GM18858 (cell line): ENCODE measurements at regions not wholly inside any gene's neighbourhood (a gene's known extent, or its start where the extent isn't known, plus 50 kb on each side); places are given as distances from the start of the nearest gene placed in this dataset.

Experiments used
- ATAC-seq: cut with Tn5 transposase; IDR thresholded peaks from one replicate; pipeline ENCODE4 v1.9.1; 2021; ENCODE audit not compliant: unreplicated experiment

DNA sequence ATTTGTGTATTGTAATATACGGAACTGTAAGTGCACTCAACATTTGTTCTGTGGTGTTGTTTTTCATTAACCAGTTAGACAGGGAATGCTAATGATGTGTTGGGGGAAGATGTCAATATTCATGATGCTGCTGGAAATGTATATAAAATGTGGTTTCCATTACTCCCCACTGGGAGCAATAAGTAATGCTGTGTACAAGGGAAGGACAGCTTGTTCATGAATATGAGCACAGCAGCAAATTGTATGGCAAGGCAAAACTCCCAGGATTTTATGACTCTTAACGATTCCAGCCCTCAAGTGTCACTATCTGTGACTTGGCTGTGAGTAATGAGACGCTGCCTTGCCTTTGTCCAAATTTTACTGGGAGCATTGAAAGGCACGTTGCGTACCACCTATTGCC lies 312.4 kb upstream of the DDX18 start:
- ATAC-seq: no peak

DNA sequence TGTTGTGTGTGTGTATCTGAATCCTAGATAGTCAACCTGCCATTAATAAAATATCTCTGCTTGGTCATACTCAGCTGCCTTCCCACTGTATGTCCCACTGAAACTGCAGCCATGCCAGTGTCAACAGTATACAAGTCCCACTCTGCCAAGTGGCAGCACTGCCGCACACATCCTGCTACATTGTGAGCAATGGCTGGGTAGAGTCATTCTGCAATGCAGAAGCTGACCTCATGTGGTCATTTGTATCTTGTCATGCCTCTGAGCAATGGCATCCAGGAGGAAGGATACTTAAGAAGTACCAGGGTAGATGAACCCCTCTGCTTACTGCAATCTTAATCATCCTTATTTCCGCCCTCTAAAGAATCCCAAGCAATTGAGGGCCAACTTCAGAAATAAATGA lies 302.2 kb upstream of the DDX18 start:
- ATAC-seq: no peak

DNA sequence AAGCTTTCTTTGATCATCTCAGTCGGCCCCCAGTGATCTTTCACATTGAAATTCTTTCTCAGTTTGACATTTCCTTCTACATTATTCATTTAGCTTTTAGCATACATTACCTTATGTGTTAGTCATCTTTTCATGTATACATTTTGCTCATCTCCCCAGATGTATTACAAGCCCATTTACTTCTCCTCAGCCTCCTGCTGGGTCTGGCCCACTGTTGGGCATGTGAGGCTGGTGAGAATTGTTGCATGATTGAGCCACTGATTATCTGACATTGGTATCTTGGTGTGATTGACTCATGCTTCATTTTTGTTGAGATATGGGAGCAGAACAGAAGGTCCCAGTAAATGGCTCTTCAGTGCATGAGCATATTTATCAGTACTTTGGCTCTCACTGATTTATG lies 300.1 kb upstream of the DDX18 start:
- no peak for ATAC-seq

DNA sequence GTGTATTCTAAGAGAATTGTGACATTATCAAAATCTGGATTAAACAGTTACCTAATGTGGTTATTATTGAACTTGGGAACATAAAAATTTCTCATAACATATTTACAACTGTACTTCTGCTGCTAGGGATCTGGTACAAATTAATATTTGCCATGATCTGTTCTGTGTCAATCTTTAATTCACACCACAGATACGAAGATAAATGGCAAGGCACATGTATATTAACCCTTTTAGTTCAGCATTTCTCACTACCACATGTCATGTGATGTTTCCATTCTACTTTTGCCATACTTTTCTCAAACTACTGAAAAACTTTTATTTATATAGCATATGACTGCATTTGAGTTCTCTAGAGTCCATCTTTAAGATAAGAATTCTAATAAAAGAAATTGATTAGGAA lies 295.3 kb upstream of the DDX18 start:
- ATAC-seq: no peak

DNA sequence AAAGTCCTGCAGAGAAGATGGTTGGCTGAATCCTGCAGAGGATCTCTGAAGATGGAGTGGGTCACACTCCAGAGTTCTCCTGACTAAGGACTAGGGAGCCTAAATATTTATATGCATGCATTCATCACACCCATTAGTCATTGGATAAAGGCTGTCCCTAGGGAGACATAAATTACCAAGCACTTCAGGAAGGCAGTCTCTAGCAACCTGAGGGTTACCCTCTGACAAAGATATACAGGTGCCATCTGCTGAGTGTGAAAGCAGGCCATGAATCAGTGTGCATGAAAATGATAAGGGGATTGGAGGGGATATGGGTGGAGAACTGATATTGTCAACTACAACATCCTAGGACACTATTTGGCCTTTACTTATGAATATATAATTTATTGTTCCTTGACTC lies 294.8 kb upstream of the DDX18 start:
- ATAC-seq: no peak

DNA sequence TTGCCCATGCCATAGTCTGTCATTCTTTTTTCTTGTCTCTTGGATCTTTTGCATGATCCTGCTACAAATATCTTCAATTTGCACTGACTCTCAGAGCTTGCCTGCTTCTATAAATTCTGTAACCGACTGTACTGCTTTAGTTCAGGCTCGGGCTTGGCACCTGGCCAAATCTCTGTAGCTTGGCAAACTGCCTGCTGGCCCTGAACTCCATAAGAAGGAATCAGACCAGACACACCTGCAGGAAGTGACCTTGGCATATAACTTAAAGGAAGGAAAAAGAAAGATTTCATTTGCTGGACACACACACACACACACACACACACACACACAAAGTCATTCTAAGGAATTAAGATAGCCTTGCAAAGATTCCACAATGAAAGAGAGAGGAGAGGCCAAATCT lies 291.2 kb upstream of the DDX18 start:
- no peak for ATAC-seq

DNA sequence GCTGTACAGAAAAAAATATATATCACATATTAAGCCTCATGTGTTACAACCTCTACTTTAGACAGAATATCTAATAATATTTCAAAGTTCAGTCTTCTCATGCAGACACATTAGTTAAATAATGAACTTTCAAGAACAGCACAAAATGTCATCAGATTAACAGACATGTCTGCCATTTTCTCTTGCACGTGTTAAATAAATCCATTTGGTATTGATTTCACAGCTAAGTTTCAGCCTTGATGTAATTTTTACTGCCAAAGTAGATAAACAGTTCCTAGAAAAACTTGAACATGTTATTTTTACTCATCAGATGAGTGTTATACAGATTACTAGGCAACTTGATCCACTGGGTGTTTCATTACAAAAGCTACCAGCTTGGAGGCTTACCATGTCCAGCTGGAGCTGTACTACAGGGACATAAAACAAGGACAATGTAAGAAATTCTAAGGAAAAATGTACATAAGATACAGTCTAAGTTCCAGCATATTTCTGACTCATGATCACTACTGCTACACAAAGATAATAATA lies 290.7 kb upstream of the DDX18 start:
- no peak for ATAC-seq

DNA sequence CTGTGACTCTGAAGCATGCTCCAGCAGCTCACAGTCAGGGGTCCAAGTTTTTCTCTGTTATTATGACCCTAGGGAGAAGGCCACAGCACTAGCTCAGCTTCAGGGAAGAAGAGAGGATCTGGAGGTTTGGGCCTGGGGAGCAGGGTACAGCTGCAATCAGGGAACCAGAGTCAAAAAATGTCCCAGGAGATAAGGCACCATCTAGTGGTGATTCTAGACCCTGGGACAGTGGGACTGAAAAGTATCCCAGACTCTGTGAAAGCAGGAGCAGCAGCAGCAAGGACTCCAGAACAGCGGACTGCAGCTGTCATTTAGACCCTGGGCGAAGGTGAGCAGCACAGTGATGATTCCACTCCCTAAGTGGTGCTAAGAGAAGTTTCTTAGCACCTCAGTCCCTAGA lies 278.4 kb upstream of the DDX18 start:
- no peak for ATAC-seq

DNA sequence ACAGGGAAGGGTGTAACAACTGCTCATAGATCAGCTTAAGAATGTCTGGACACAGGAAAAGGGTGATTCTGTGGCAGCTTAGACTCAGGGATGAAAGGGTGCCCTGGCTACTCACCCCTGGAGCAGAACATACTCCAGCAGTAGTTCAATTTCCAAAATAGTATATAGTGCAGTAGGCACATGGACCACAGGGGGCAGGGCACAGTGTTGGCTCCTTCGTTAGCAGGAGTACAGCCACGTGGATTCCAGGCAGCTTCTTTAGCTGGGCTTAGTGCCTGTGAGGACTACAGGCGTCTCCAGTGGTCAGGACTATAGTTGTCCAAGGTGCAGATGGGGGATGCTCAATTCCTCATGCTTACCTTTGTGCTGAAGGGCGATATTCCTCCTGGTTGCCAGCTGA lies 277.5 kb upstream of the DDX18 start:
- ATAC-seq: no peak

DNA sequence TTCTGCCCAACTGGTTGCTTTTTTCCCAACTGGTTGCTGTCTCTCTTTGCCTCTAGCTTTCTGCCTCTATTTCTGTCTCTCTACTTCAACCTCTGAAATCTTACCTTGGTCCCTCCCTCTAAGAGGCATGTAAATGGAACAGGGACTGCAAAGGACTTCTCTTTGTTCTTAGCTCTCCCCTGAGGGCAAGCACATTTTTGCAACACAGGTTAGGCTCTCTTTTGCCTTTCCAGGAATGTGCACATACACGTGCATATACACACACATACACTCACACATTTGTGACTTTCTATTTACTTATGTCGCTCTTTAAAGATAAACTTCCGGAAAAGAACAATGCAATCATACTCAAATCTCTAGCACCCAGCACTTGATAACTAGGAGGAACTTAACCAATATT lies 262.6 kb upstream of the DDX18 start:
- ATAC-seq: no peak

DNA sequence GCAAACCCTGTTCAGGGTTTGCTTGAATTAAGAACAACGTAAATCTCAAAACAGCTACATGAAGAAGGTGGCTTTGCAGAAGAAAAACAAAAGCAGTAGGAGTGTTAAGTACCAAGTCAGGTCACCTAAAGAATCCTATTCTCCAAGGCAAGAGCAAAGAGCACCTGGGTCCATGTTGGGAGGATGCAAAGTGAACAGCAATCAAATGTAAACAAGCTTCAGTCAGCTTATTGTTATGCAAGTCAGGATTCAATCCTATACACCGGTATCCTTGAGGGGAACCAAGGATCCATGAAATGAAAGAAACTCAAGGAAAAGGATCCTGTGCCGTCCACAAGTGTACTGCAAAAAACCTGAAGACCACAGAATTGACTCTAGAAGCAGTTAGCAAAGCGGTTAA lies 261.0 kb upstream of the DDX18 start:
- ATAC-seq: no peak

DNA sequence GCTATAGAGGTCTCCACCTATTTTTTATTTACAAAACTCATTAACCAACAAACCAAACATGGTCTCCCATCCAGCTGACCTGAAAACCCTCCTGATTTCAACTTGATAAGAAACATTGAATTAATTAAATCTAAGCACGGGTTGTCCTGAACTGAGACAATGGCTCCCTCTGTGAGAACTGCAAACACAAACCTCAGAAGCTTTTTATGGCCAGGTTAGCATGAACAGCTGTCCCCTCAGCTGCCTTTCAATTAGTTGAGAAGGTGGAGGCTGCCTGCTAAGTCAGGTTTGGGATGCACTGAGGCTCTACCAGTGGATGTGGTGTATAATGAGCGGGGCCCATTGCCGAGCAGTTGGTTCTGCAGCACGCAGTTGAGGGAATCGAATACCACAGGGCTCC lies 258.5 kb upstream of the DDX18 start:
- no peak for ATAC-seq

DNA sequence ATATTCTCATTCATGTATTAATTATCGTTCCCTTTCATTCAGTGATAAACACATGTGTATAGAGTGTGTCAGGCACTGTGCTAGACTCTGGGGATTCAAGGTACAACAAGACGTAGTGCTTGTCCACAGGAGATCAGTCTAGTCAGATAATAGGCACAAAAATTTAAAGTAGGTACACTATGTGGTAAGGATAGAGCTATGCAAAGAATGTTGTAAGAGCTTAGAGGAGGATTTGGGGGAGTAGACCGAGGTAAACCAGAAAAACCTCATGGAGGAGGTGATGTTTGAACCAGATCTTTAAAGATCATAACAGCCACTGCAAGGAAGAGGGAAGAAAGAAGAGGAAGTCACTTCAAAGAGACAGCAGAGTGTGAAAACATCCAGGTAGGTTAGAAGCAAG lies 256.9 kb upstream of the DDX18 start:
- ATAC-seq: no peak

DNA sequence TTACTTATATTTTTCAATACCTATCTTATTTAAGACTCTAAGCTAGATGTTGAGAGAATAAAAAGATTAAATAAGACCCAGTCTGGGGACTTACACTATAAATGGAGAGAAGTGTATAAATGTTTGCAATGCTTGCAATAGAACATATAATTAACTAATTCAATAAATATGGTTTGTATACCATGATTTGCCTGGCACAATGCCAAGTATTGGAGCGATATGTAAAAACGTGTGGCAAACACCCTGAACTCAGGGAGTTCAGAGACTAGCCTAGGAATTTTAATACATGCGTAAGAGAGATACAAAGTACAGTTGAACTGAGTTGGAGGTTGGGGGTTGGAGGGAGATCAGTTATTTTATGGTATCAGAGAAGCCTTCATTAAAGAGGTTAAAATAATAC lies 251.8 kb upstream of the DDX18 start:
- no peak for ATAC-seq

DNA sequence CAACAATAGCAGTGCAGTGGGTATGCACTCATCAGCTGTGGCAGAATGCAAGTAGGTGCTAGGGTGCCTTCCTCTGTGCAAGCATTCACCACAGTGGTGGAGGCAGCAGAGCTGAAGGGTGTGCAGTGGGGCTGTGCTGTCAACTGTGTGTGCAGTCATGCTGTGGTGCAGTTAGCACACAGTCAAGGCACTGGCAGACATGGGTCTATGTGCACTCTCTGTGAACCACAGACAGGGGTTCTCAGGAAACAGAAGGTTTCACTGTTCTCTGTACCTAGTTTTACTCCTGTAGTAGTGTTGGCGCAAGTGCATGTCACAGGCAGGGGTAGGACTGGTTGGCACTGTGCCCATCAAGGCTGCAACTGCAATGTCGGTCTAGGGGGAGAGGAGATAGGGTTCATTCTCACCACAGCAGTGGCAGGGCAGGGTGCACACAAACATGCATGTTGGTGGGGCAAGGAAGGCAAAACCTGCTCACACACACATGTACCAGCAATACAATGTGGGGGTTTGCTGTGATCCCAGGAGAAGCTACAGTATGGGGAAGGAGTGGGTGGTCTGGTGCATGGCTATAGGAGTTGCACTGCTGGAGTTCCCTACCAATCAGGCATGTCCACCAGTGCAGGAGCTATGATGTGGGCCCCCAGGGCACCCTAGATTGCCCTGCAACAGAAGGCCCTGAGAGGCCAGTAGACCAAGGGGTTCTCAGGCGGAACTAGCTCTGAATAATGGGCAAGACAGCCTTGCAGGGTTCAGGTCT lies 242.7 kb upstream of the DDX18 start:
- ATAC-seq: no peak

DNA sequence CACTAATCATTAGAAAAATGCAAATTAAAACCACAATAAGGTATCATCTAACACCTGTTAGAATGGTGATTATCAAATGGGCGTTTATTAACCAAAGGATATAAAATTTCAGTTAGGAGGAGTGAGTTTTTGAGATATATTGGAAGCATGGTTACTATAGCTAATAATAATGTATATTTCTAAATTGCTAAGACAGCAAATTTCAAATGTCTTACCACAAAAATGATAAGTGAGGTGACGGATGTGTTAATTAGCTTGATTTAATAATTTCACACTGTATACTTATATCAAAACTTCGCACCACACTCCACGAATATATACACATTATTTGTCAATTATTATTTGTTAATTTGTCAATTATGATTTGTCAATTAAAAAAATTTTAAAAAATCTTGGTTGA lies 227.2 kb upstream of the DDX18 start:
- ATAC-seq: no peak

DNA sequence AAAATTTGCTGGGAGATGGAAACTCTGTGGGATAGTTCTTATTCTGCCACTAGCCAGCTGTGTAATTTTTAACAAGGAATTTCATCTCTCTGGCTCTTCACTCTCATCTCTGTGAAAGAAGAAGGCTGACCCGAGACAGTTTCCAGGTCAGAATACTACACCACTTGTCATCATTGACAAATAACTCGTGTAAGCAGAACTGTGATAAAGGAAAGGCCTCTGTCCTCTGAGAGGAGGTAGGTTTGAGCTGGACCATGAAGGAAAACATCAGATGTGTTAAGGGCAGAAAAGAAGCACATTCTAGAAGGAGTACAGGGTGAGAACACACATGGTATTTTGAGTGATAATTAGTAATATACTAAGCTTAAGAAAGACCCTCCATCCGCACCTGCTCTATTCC lies 211.4 kb upstream of the DDX18 start:
- ATAC-seq: no peak

DNA sequence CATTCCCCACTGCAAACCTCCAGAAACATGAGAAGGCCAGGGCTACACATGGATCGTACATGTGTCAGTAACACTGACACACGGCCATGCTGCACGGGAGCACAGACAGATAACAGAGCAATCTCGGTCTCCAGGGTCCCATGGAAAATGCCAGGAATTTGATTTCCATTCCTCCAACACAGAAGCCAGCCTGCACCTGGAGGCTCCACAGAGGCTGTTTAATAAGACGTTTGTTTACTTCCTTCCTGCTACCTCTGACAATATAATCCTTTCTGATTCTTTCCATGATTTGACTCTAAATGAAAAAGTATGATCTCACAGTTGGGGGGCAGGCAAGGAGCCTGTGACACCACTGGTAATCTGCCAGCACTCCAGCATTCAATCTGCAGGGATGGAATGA lies 210.9 kb upstream of the DDX18 start:
- ATAC-seq: no peak

DNA sequence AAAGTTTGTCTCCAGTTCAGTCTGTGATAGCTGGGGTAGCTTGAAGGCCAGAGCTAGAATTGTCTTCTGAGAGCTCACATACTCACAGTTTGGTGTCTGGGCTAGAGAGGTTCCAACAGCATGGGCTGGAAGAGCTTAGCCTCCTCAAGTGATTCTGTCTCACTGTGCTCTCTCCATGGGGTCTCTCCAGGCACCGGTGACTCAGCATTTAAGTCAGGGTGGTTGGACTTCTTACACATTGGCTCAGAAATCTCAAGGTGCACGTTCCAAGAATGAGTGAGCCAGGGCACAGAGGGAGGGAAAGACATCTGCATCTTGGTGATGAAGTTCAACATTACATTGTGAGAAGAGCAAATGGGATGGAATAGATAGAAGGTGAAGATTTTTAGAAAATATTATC lies 207.3 kb upstream of the DDX18 start:
- ATAC-seq: no peak

DNA sequence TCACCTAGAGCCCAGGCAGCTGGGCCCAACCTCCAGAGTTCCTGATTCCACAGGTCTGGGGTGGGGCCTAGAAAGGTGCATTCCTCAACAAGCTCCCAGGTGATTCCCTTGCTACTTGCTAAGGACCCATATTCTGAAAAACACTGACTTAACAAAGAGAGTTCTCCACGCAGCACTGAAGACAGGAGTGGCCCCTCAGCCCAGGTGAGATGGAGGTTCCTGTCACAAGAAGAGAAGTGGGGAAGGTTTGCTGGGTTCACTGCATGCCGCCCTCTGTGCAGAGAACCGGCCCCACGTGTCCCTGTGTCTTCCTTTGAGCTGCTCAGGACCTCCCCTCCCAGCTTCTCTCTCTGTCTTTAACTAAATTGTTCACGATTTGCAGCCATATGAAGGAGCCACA lies 201.4 kb upstream of the DDX18 start:
- ATAC-seq: no peak

DNA sequence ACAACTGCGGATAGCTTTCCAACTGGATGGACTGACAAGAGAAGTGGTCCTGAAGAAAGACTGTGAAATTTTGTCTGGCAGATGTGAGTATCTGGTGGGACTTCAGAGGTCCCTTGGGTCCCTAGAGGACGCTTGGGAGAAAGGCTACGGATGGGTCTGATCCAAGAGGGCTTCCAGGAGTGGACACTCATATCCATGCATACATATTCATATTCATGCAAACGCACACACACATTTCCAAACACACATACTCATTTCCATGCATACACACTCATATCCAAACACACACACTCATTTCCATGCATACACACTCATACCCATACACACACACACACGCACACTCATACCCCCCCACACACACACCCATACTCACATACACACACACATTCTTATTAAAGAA lies 200.2 kb upstream of the DDX18 start:
- no peak for ATAC-seq

DNA sequence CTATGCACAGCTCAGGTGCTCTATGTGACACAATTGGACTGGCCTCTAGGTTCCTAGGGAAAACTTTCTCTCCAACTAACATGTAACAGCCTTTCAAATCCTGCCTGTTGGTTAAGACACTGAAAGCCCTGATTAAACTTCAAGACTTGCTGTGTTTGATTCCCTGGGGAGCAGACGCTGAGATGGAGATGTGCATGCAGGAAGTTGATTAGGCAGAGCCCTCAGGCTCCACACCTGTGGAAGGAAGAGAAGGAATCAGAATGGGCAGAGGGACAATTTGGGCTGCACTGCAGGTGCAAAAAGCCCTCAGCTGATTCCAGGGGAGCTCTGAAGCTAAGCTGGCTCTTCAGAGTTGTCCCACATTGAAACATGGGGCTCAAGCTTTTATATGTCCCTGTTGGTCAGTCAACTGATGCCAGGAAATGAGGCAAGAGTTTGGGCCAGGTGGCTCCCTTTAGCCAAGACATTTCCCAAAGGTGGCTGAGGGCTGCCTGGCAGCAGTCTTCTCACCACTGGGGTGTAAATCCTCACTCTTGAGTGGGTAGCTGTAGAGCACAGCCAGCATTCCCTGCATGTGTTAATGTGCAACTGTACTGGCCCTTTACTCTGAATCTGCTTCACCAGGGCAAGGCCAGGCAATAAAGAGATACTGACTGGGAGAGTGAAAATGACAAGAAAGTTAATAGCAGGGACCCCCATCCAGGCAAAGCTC lies 199.5 kb upstream of the DDX18 start:
- ATAC-seq: no peak

DNA sequence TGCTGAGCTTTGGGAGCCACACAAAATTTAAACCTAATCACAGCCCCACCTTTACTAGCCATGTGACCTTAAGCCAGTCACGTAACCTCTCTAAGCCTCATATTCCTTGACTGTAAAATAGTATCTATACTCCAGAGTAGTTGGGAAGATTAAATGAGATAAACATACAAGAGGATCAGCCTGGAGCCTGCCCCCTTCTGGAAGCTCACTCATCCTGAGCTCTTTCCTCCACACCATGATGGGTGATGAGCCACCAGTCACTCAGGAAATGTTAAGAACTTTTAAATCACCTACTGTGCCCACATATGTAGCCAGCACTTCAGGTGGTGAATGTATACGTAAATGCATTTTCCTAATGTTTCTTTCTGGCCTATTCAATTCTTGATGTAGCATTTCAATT lies 195.9 kb upstream of the DDX18 start:
- no peak for ATAC-seq
